ENCODE measurements at regions not wholly inside any gene's neighbourhood (a gene's known extent, or its start where the extent isn't known, plus 50 kb on each side); places are given as distances from the start of the nearest gene placed in this dataset.

GRCh38 chr12:4215229-4216186 is 58.1 kb upstream of the CCND2 start:
- TF ChIP-seq YY1 (IDR thresholded peaks at IDR 0.05; ENCODE audit: insufficient read depth, insufficient read length): no peak
- TF ChIP-seq ZNF274 (IDR thresholded peaks at IDR 0.05; ENCODE audit: low read depth, low read length): no peak
- TF ChIP-seq SUZ12 (IDR thresholded peaks at IDR 0.05; ENCODE audit: extremely low read depth, insufficient read depth, insufficient read length): no peak
